NB4 (cell line): ENCODE measurements at regions not wholly inside any gene's neighbourhood (a gene's known extent, or its start where the extent isn't known, plus 50 kb on each side); places are given as distances from the start of the nearest gene placed in this dataset.

Source experiments
- DNase-seq: peaks from one replicate; pipeline ENCODE4 v3.0.0; 2010; ENCODE audit warnings: low read depth
- H3K4me3 ChIP-seq: one replicate; pipeline ENCODE4 v1.5.1; 2011; ENCODE audit warnings: mild to moderate bottlenecking, low read depth, low read length, moderate library complexity
- MYC ChIP-seq: IDR thresholded peaks from 2 replicates; pipeline ENCODE4 v1.6.1; 2011; ENCODE audit warnings: low read depth, low read length
- POLR2A ChIP-seq: IDR thresholded peaks from 2 replicates; pipeline ENCODE4 v1.6.1; 2011; ENCODE audit warnings: mild to moderate bottlenecking; ENCODE audit not compliant: insufficient read length; ENCODE audit errors: extremely low read depth
- TF ChIP-seq, protein P1 (sequence below): IDR thresholded peaks from one replicate; pipeline ENCODE4 v1.5.1; 2012; ENCODE audit warnings: low read depth, low read length
- TF ChIP-seq, protein P2 (sequence below): IDR thresholded peaks from 2 replicates; pipeline ENCODE4 v1.6.1; 2011; ENCODE audit warnings: low read depth, low read length

DNA sequence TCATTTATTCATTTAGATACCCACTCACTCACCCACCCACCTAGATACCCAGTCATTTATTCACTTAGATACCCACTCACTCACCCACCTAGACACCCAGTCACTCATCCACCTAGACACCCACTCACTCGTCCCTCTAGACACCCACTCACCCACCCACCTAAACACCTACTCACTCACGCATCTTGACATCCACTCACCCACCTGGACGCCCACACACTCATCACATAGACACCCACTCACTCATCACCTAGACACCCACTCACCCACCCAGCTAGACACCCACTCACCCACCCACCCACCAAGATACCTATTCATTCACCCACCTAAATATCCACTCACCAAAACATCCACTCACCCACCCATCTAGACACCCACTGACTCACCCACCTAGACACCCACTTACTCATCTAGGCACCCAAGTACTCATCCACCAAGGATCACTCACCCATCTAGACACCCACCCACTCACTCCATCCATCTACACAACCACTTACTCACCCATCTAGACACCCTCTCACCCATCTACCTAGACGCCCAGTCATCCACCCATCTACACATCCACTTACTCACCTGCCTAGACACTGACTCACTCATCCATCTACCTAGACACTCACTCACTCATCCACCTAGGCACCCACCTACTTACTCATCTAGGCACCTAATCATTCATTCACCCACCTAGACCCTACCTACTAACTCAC, 723.7 kb upstream of the RAB6C start:
- DNase-seq = no peak
- H3K4me3 ChIP-seq = no peak overlapping the region
- TF ChIP-seq, protein P1, sequence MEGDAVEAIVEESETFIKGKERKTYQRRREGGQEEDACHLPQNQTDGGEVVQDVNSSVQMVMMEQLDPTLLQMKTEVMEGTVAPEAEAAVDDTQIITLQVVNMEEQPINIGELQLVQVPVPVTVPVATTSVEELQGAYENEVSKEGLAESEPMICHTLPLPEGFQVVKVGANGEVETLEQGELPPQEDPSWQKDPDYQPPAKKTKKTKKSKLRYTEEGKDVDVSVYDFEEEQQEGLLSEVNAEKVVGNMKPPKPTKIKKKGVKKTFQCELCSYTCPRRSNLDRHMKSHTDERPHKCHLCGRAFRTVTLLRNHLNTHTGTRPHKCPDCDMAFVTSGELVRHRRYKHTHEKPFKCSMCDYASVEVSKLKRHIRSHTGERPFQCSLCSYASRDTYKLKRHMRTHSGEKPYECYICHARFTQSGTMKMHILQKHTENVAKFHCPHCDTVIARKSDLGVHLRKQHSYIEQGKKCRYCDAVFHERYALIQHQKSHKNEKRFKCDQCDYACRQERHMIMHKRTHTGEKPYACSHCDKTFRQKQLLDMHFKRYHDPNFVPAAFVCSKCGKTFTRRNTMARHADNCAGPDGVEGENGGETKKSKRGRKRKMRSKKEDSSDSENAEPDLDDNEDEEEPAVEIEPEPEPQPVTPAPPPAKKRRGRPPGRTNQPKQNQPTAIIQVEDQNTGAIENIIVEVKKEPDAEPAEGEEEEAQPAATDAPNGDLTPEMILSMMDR = no peak
- TF ChIP-seq, protein P2, sequence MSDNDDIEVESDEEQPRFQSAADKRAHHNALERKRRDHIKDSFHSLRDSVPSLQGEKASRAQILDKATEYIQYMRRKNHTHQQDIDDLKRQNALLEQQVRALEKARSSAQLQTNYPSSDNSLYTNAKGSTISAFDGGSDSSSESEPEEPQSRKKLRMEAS = no peak
- TF ChIP-seq POLR2A (no peak), MYC (no peak)

DNA sequence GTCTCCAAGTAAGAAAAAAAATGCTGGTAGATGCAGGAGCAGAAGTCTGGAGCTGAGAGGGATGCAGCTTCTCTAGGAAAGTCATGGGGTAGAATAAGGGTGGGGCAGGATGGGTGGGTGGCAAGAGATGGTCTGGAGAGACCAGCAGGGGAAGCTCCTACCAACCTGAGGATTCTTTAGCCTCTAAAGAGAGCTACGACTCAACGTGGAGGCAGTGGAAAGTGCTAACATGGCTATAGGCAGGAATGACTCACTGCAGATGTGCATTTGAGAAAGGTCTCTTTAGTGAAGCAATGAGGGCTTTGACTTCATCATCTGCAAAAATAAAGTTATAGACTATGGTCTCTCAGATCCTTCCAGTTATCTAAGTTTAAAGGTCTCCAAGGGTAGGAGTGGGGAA, 722.8 kb upstream of the RAB6C start:
- no peak for DNase-seq
- TF ChIP-seq, protein P2 = no peak
- TF ChIP-seq POLR2A (no peak), MYC (no peak)
- TF ChIP-seq, protein P1 = no peak
- H3K4me3 ChIP-seq = no peak overlapping the region

DNA sequence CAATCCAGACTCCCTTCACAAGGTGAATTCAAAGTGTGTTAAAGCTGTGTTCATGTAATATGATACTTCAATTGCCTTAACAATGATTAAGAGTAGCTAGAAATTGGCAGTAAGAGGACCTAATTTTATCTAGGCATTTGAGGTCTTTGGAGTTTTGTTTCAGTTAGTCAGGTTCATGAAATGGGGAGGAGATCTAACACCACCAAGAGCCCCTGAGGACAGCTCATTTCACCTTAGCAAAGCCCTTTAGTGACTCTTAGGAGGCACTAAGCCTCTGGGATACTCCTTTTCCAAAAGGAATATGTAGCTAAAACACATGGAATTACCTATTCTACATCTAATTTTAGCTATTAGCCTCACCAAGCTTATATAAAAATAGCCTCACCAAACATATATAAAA, 716.5 kb upstream of the RAB6C start:
- no peak for DNase-seq
- TF ChIP-seq MYC (no peak), POLR2A (no peak)
- TF ChIP-seq, protein P1 = no peak
- TF ChIP-seq, protein P2 = no peak
- no peak overlapping the region for H3K4me3 ChIP-seq

DNA sequence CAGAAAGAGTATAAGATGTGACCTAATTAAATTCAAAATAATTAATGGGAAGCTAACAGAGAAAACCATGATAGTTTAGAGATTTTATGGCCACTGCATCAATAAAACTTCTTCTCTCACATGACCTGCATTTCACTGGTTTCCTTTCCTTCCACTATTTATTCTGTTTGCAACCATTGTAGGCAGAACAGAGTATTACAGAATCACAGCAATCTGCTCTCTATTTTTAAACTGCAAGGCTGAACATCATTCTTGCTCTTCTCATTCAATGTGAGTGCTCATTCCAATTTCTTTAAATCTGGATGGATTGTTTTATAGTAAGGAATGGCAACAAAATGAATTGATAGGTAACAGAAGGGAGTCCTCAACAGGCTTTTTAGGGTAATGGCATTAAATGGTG, 715.5 kb upstream of the RAB6C start:
- TF ChIP-seq POLR2A (no peak), MYC (no peak)
- TF ChIP-seq, protein P1 = no peak
- TF ChIP-seq, protein P2 = no peak
- H3K4me3 ChIP-seq = no peak overlapping the region

DNA sequence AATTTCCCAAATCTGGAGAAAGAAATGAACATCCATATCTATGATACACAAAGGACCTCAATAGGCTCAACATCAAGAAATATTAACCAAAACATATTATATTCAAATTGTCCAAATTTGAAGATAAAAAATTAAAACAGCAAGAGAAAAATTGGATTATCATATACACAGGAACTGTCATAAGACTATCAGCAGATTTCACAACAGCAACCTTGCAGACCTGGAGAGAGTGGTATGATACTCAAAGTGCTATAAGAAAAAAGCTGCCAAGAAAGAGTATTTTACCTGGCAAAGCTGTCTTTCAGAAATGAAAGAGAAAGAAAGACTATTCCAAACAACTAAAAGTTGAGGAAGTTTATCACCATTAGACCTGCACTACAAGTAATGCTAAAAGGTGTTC, 711.9 kb upstream of the RAB6C start:
- H3K4me3 ChIP-seq = no peak overlapping the region
- no peak for DNase-seq
- TF ChIP-seq POLR2A (no peak), MYC (no peak)
- TF ChIP-seq, protein P1 = no peak

More for the DNA sequence above, 715.5 kb upstream of the RAB6C start:
- DNase-seq = no peak
